Osteoblast (primary cell): ENCODE measurements at regions not wholly inside any gene's neighbourhood (a gene's known extent, or its start where the extent isn't known, plus 50 kb on each side); places are given as distances from the start of the nearest gene placed in this dataset.

ENCODE experiments used
- DNase-seq: peaks from one replicate; pipeline ENCODE4 v3.0.0; 2011; ENCODE audit warnings: low spot score, mixed read lengths; ENCODE audit not compliant: insufficient read length; ENCODE audit errors: missing footprints
- H2AFZ ChIP-seq: 2 replicates; pipeline ENCODE4 v1.6.0; 2011; ENCODE audit warnings: mild to moderate bottlenecking, low read length
- H3K27ac ChIP-seq: 2 replicates; pipeline ENCODE4 v1.5.1; 2011; ENCODE audit warnings: mild to moderate bottlenecking, low read depth, low read length, moderate library complexity
- H3K27me3 ChIP-seq: 2 replicates; pipeline ENCODE4 v1.6.0; 2012; ENCODE audit warnings: mild to moderate bottlenecking, control low read depth, inconsistent platforms, low read length, moderate library complexity; ENCODE audit not compliant: insufficient read depth
- H3K36me3 ChIP-seq: 2 replicates; pipeline ENCODE4 v1.5.1; 2011; ENCODE audit warnings: mild to moderate bottlenecking, low read length, control low read depth, moderate library complexity; ENCODE audit not compliant: insufficient read depth
- H3K4me1 ChIP-seq: 2 replicates; pipeline ENCODE4 v1.5.1; 2011; ENCODE audit warnings: mild to moderate bottlenecking, low read length, control low read depth, moderate library complexity; ENCODE audit not compliant: insufficient read depth
- H3K4me2 ChIP-seq: 2 replicates; pipeline ENCODE4 v1.6.0; 2011; ENCODE audit warnings: mild to moderate bottlenecking, low read length; ENCODE audit not compliant: insufficient read depth
- H3K4me3 ChIP-seq: fragments of 200-600 bp; sonication (generic); 3 replicates; pipeline ENCODE4 v1.5.1; 2012; ENCODE audit warnings: mild to moderate bottlenecking, low read length, inconsistent platforms; ENCODE audit not compliant: insufficient read depth
- H3K79me2 ChIP-seq: 2 replicates; pipeline ENCODE4 v1.6.0; 2012; ENCODE audit warnings: mild to moderate bottlenecking, low read length, control low read depth, inconsistent platforms; ENCODE audit not compliant: insufficient read depth
- H3K9me3 ChIP-seq: 2 replicates; pipeline ENCODE4 v1.5.1; 2011; ENCODE audit warnings: low read depth, low read length, control low read depth
- H4K20me1 ChIP-seq: 2 replicates; pipeline ENCODE4 v1.6.0; 2012; ENCODE audit warnings: mild to moderate bottlenecking, low read length, control low read depth; ENCODE audit not compliant: insufficient read depth
- TF ChIP-seq, protein P1 (sequence below): IDR thresholded peaks from 2 replicates; pipeline ENCODE4 v1.5.1; 2011; ENCODE audit warnings: mild to moderate bottlenecking, low read depth, low read length, moderate library complexity; ENCODE audit errors: extremely low read depth

DNA sequence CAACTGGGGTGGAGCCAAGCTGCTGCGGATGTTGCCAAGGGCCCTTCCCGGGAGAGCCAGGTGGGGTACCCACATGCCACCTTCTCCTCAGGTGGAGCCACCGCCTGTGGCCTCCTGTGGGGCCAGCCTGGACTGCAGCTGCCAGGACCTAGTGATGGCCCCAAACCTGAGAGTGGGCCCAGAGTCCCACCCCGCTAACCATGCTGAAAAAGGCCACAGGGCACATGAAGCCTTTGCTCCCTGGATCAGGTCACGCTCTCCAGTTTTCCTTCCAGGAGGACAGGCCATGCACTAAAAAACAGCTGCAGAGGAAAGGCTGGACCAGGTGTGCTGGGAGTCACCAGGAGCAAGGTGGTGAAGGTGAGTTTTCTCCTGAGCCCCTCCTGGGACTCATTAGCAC is 73.9 kb upstream of the SLC22A16 start:
- Histone ChIP-seq H3K27ac (no peak overlapping the region), H2AFZ (no peak overlapping the region), H3K4me2 (no peak overlapping the region), H4K20me1 (no peaks in the 10 kb centered on the region), H3K27me3 (no peaks in the 10 kb centered on the region), H3K9me3 (peaks cover 5% of the 10 kb centered on the region), H3K4me3 (no peak overlapping the region), H3K4me1 (peaks cover 15% of the 10 kb centered on the region), H3K36me3 (no peaks in the 10 kb centered on the region), H3K79me2 (no peaks in the 10 kb centered on the region)
- DNase-seq, result no peak
- TF ChIP-seq, protein P1, sequence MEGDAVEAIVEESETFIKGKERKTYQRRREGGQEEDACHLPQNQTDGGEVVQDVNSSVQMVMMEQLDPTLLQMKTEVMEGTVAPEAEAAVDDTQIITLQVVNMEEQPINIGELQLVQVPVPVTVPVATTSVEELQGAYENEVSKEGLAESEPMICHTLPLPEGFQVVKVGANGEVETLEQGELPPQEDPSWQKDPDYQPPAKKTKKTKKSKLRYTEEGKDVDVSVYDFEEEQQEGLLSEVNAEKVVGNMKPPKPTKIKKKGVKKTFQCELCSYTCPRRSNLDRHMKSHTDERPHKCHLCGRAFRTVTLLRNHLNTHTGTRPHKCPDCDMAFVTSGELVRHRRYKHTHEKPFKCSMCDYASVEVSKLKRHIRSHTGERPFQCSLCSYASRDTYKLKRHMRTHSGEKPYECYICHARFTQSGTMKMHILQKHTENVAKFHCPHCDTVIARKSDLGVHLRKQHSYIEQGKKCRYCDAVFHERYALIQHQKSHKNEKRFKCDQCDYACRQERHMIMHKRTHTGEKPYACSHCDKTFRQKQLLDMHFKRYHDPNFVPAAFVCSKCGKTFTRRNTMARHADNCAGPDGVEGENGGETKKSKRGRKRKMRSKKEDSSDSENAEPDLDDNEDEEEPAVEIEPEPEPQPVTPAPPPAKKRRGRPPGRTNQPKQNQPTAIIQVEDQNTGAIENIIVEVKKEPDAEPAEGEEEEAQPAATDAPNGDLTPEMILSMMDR, result no peak

GRCh38 chr6:110549277-110549676 is 72.9 kb upstream of the SLC22A16 start:
- H3K27ac ChIP-seq, result no peak overlapping the region
- no peaks in the 10 kb centered on the region for H3K79me2 ChIP-seq
- TF ChIP-seq, protein P1, result no peak
- H3K27me3 ChIP-seq, result no peaks in the 10 kb centered on the region
- H3K4me2 ChIP-seq, result no peak overlapping the region
- no peak overlapping the region for H3K4me3 ChIP-seq
- H3K4me1 ChIP-seq, result peaks cover 15% of the 10 kb centered on the region
- no peak for DNase-seq
- H2AFZ ChIP-seq, result no peak overlapping the region
- no peaks in the 10 kb centered on the region for H4K20me1 ChIP-seq
- H3K36me3 ChIP-seq, result no peaks in the 10 kb centered on the region
- H3K9me3 ChIP-seq, result peaks cover 5% of the 10 kb centered on the region

GRCh38 chr6:110548110-110548847 is 71.9 kb upstream of the SLC22A16 start:
- Histone ChIP-seq H3K9me3 (peaks cover 5% of the 10 kb centered on the region), H3K4me3 (no peak overlapping the region), H3K36me3 (no peaks in the 10 kb centered on the region), H3K27me3 (no peaks in the 10 kb centered on the region), H3K79me2 (no peaks in the 10 kb centered on the region), H3K4me1 (peaks cover 15% of the 10 kb centered on the region), H3K4me2 (no peak overlapping the region), H2AFZ (peak overlapping the region; percentile 27), H3K27ac (no peak overlapping the region), H4K20me1 (no peaks in the 10 kb centered on the region)
- no peak for DNase-seq
- TF ChIP-seq, protein P1, result no peak

DNA sequence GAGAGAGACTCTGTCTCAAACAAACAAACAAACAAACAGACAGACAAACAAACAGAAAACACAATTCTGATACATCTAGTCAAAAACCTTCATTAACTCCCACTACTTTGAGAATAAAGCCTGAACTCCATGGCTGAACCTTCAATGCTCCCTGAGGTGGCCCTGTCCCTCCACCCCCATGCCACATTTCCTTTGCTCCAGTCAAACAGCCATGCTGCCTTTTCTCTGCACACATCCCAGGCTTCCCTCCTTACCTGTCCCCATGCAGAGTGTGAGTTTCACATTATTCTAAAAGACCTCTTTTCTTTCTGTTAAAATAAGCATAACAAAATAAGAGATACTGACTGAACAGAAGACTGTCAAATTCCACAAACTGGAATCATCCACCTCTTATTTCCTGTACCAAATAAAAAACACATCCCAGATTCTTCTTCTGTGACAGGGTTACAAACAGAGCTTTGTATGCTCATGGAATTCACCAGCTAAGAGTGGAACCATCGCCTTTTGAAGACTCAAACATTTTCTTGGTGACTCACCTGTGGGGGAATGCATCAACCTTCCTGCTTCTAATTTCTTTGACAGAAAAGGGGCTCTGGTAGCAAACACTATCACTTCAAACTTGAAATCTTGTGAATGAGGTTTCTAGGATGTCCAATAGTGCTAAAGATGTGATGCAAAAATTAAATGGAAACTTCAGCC is 71.0 kb upstream of the SLC22A16 start:
- Histone ChIP-seq H3K4me2 (peak overlapping the region; percentile 32), H4K20me1 (no peaks in the 10 kb centered on the region), H2AFZ (no peak overlapping the region), H3K4me1 (peaks cover 24% of the 10 kb centered on the region), H3K4me3 (no peak overlapping the region), H3K27ac (peak overlapping the region; percentile 24), H3K79me2 (no peaks in the 10 kb centered on the region), H3K9me3 (peaks cover 5% of the 10 kb centered on the region), H3K27me3 (no peaks in the 10 kb centered on the region), H3K36me3 (no peaks in the 10 kb centered on the region)
- TF ChIP-seq, protein P1, result no peak
- peak; percentile 75 for DNase-seq
